ENCODE measurements at regions not wholly inside any gene's neighbourhood (a gene's known extent, or its start where the extent isn't known, plus 50 kb on each side); places are given as distances from the start of the nearest gene placed in this dataset.

- Histone ChIP-seq H3K4me3 (no peak overlapping the region), H3K4me1 (ENCODE audit: low read depth) (peaks cover 11% of the 10 kb centered on the region), H3K9me3 (no peaks in the 10 kb centered on the region), H3K36me3 (ENCODE audit: low read depth) (no peaks in the 10 kb centered on the region)
- ATAC-seq (peak; percentile 29), DNase-seq (peak in 1 of 3 donors; percentile 24)
- TF ChIP-seq CTCF (IDR thresholded peaks at IDR 0.05) = no peak
- intact Hi-C loops (cut with DNase I, micrococcal nuclease) = no loop called here
These were observed 61.1 kb upstream of the ID2 start for GRCh38 chr2:8620611-8621382.

- DNase-seq (no peak), ATAC-seq (no peak)
- Histone ChIP-seq H3K4me1 (ENCODE audit: low read depth) (peaks cover 14% of the 10 kb centered on the region), H3K4me3 (no peak overlapping the region), H3K9me3 (no peaks in the 10 kb centered on the region), H3K36me3 (ENCODE audit: low read depth) (no peaks in the 10 kb centered on the region)
- intact Hi-C loops (cut with DNase I, micrococcal nuclease) = no loop called here
- TF ChIP-seq CTCF (IDR thresholded peaks at IDR 0.05) = no peak
These were observed 59.5 kb upstream of the ID2 start for GRCh38 chr2:8622199-8622911.

- intact Hi-C loops (cut with DNase I, micrococcal nuclease) = no loop called here
- TF ChIP-seq CTCF (IDR thresholded peaks at IDR 0.05) = no peak
- ATAC-seq (no peak), DNase-seq (no peak)
- Histone ChIP-seq H3K36me3 (ENCODE audit: low read depth) (no peaks in the 10 kb centered on the region), H3K9me3 (no peaks in the 10 kb centered on the region), H3K4me1 (ENCODE audit: low read depth) (peaks cover 17% of the 10 kb centered on the region), H3K4me3 (no peak overlapping the region)
These were observed 58.9 kb upstream of the ID2 start for GRCh38 chr2:8622924-8623465.

- peaks cover 23% of the 10 kb centered on the region for H3K4me1 ChIP-seq (ENCODE audit: low read depth)
- no peaks in the 10 kb centered on the region for H3K9me3 ChIP-seq
- H3K36me3 ChIP-seq (ENCODE audit: low read depth) = no peaks in the 10 kb centered on the region
- ATAC-seq = no peak
- no peak for TF ChIP-seq CTCF (IDR thresholded peaks at IDR 0.05)
- H3K4me3 ChIP-seq = no peak overlapping the region
- intact Hi-C loops (cut with DNase I, micrococcal nuclease) = no loop called here
- no peak for DNase-seq
These were observed 58.3 kb upstream of the ID2 start for GRCh38 chr2:8623576-8623957.

GRCh38 chr2:8623958-8624591, 57.8 kb upstream of the ID2 start:
- H3K4me1 ChIP-seq (ENCODE audit: low read depth) = peaks cover 25% of the 10 kb centered on the region
- TF ChIP-seq CTCF (IDR thresholded peaks at IDR 0.05) = no peak
- no peak for ATAC-seq
- no peaks in the 10 kb centered on the region for H3K9me3 ChIP-seq
- intact Hi-C loops (cut with DNase I, micrococcal nuclease) = no loop called here
- no peaks in the 10 kb centered on the region for H3K36me3 ChIP-seq (ENCODE audit: low read depth)
- peak in 1 of 3 donors; percentile 14 for DNase-seq
- no peak overlapping the region for H3K4me3 ChIP-seq

All from mucosa of descending colon (tissue), 3 donors.